Testis (tissue), 2 donors: ENCODE measurements at regions not wholly inside any gene's neighbourhood (a gene's known extent, or its start where the extent isn't known, plus 50 kb on each side); places are given as distances from the start of the nearest gene placed in this dataset.

Experiments used
- CTCF ChIP-seq, 3 experiments: fragments of 450-650 bp in 2 of 3; fragments of 200-600 bp in 1 of 3; sonication (generic) in 1 of 3; IDR thresholded peaks; one replicate each; pipeline ENCODE4 v1.5.1; 2016 to 2019; ENCODE audit warnings: antibody characterized with exemption in 3 of 3, mild to moderate bottlenecking in 2 of 3, moderate library complexity in 1 of 3
- POLR2A ChIP-seq: fragments of 450-650 bp; IDR thresholded peaks from one replicate; pipeline ENCODE4 v1.6.1; 2017; ENCODE audit warnings: antibody characterized with exemption, mild to moderate bottlenecking, moderate library complexity

GRCh38 chr5:9742848-9743247, 112.7 kb upstream of the TAS2R1 start:
- TF ChIP-seq CTCF (IDR thresholded peaks at IDR 0.05): no peak
- no peak for TF ChIP-seq POLR2A
